HuH-7.5 (cell line): ENCODE measurements at regions not wholly inside any gene's neighbourhood (a gene's known extent, or its start where the extent isn't known, plus 50 kb on each side); places are given as distances from the start of the nearest gene placed in this dataset.

Source experiments
- DNase-seq: peaks from one replicate; pipeline ENCODE4 v3.0.0; 2011; ENCODE audit warnings: low spot score

GRCh38 chr20:6956056-6956455 is 188.6 kb downstream of the BMP2 start:
- no peak for DNase-seq

GRCh38 chr20:6956574-6956973 is 189.1 kb downstream of the BMP2 start:
- no peak for DNase-seq

DNA sequence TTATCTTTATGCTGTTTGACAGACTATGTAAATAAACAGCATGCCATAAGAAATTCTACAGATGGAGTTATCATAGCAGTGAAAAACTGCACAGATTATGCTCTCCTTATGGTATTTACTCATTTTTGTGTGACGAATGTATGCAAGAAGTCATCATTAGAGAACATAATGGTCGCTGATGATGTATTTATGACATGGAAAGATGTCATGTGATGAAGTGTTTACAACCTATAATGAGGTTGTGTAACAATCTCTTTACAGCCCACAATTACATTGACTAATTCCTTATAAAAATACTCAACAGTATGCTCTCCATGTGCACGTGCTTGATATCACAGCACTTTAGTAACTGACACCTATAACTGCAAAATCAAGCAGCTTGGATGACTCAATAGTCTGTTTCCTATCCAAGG is 192.4 kb downstream of the BMP2 start:
- no peak for DNase-seq

DNA sequence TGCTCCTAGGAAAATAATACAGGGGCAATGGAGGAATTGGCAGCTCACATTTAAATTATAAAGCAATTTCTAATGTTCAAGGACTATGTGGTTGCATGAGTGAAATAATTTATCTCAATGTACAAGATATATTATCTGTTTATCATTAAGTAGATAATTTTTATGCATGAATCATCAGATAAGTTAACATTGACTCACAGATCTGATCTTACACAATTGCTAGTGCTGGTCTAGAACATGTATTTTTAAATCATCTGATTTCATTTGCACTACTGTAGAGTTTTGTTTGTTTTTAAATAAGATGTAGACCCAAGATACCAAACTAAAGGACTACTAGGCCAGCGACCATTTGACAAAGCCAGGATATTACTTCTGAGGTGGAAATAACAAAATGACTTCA is 199.2 kb downstream of the BMP2 start:
- DNase-seq, result no peak

GRCh38 chr20:6974838-6975237 is 207.4 kb downstream of the BMP2 start:
- DNase-seq, result no peak

DNA sequence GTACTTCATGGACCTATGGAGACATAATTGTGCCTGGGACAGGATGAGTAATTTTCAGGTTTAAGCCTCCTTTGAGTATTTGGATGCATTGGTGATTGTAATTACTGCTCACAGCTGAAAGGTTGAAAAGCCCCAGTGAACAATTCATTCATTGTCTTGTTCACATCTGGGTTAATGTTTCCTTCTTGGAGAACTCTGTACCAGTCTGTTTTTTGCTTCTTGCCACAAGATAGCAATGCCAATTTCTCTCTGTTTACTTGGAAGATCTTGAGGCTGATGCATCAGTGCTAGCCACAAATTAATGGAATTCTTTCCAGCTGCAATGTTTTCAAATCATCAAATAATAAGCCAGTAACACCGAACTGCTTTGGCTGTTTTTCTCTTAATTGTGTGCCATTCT is 207.8 kb downstream of the BMP2 start:
- DNase-seq, result no peak

- DNase-seq, result no peak
Measured at GRCh38 chr20:6976106-6976900, 208.8 kb downstream of the BMP2 start.

DNA sequence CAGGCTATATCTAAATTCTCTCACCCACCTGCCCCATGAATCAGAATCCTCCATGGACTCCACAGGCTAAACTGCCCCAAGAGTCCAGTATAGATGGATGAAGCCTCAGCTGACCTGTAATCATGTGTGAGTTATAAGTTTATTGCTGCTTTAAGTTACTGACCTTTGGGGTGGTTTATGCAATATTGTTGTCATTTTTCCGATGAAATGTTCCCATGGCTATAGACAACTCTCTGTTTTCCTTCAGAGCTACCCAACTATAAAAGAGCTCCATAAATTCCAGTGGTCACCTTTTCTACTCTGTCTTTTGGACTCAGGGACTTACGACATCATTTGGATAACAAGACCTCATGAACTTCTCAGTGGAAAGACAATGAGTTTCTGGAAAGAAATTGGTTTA is 212.1 kb downstream of the BMP2 start:
- no peak for DNase-seq

DNA sequence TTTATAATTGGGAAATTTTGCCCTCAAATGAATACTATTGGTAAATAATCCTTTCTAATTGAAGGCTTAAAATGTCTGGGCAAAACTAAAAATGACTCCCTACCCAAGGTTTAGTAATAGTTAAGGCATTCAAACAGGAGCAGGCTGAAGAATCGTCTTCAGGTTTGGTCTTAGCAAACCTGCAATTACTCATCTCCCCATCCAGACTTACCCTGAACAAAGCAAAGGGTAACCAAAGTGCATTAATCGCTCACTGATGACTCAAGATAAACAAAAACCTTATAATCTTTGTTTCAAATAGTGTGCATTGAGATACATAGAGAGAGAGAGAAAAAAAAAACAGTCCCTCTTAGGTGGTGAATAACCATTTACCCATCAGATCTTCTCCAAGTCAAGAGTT is 225.5 kb downstream of the BMP2 start:
- DNase-seq, result no peak

GRCh38 chr20:6993511-6993910 is 226.0 kb downstream of the BMP2 start:
- DNase-seq, result no peak

- no peak for DNase-seq
Measured at GRCh38 chr20:6994452-6994851, 227.0 kb downstream of the BMP2 start.

DNA sequence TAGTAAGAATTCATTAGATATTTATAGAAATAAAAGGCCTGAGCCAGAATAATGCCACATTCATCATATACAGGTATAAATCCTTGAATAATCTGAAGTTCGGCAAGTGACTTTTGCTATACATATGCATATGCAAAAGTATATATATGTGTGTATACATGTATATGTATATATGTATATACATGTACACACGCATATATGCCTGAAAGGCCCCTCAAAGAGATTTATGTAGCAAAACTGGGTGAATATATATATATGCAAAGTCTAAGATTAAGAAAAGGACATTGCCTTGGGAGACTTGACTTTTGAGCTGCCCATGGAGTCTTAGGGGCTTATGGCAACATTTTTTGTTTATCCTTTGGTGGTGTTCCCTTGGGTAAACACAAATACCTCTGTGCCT is 231.4 kb downstream of the BMP2 start:
- DNase-seq, result no peak

DNA sequence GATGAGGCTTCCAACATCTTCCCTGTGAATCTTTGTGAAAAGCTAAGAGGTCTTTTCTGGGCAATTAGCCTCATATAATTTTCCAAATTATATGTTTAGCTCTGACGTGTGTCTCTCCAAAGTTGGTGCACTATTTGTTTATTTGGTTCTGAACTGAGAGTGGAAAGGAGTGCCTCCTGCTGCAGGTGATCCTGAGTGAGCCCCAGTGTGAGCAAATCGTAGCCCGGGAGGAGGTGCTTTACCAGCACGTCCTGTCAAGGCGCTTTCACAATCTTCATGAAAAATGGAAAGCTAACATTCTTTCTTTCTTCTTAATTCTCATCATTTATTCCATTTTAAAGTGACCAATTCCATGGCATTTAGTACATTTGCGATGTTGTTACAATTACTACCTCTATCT is 231.9 kb downstream of the BMP2 start:
- no peak for DNase-seq

DNA sequence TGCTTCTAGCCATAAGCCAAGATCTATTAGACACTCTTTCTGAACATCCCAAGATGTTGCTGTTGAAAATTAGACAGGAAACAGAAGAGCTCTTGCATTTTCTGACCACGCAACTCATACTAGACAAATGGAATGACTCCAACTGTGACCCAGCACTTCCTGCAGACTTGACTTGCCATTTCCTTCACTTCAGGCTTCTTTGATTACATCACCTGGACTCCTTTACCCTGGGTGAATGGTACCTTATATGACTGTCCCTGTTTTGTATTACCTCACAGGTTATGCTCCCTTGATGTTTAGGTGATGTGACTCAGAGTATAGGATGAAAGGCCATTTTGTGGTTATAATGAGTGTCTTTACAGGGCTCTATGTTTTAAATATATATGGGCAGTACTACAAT is 236.1 kb downstream of the BMP2 start:
- DNase-seq, result no peak

DNA sequence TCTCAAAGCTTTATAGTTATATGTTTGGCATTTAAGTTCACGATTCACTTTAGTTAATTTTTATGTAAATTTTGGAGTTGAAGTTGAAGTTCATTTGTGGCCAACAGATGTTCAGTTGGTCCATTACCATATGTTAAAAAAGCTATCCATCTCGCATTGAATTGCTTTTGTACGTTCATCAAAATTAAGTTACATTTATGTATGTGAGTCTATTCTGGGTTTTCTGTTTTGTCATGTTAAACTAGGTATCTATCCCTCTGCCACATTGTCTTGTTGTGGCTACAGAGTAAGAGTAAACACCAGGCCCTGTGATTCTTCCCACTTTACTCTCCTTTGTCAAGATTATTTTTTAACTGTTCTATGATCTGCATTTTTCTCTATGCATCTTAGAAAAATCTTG is 237.3 kb downstream of the BMP2 start:
- no peak for DNase-seq

GRCh38 chr20:7010527-7010926 is 243.0 kb downstream of the BMP2 start:
- DNase-seq, result no peak

- DNase-seq, result no peak
Measured at GRCh38 chr20:7015257-7015656, 247.8 kb downstream of the BMP2 start.

- no peak for DNase-seq
Measured at GRCh38 chr20:7022597-7022996, 255.1 kb downstream of the BMP2 start.

GRCh38 chr20:7025635-7026034 is 258.1 kb downstream of the BMP2 start:
- DNase-seq, result no peak

DNA sequence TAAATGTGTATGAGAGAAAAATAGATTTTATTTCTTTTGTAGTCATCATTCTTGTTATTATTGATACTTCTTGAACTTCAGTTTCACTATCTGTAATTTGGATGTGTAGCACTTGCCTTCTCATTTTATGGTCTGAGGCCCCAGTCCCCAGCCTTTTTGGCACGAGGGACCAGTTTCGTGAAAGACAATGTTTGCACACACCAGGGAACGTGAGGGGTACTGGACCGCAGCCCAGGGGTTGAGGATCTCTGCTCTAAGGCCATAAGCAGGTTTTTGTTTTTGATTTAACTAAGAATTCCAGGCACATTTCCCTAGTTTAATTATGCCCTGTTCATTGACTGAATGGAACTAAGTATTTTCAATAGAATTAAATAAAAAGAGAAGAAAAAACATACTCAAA is 261.5 kb downstream of the BMP2 start:
- no peak for DNase-seq

DNA sequence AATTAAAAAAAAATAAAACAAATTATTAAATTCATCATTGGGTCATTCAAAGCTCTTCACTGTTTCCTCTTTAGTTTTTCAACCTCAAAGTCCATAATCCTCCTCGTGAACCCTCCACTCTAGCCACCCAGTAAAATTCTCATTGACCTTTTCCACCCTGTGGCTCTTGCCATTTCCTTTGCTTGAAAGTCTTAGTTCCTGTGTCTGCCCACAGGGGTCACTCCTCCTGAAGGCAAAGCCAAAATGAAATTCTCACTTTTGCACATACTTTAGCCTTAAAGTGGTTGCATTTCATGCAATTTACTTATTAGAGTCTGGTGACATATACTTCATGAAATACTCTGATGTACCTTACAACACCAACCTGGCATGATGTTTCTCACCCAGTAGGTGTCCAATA is 263.7 kb downstream of the BMP2 start:
- no peak for DNase-seq

DNA sequence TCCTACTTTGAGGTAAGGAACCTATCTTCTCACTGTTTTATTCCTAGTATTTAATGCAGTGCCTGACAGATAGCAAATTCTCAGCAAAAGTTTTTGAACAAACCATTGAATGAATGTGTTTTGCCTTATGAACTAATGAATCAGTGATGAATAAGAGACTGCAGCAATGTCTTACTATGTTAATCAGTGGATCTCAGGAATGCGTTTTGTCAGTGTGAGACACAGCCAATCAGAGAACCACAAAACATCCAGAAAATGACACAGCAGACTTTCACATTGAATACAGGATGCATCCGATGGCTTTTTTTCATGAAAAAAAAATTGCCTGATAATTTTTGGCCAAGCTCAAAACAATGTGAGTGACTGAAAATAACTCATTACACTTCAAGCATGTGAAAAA is 270.5 kb downstream of the BMP2 start:
- DNase-seq, result no peak

DNA sequence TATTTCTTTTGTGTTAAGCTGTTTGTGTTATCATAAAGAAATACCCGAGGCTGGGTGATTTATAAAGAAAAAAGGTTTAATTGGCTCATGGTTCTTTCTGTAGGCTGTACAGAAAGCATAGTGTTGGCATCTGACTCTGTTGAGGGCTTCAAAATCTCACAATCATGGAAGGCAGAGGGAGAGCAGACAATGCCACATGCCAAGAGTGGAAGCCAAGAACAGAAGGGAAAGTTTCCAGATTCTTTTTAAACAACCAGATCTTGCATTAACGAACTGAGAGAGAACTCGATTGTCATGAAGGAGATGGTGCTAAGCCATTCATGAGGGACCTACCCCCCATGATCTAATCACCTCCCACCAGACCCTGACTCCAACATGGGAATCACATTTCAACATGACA is 290.1 kb downstream of the BMP2 start:
- no peak for DNase-seq

GRCh38 chr20:7078804-7079203 is 311.3 kb downstream of the BMP2 start:
- DNase-seq, result no peak

DNA sequence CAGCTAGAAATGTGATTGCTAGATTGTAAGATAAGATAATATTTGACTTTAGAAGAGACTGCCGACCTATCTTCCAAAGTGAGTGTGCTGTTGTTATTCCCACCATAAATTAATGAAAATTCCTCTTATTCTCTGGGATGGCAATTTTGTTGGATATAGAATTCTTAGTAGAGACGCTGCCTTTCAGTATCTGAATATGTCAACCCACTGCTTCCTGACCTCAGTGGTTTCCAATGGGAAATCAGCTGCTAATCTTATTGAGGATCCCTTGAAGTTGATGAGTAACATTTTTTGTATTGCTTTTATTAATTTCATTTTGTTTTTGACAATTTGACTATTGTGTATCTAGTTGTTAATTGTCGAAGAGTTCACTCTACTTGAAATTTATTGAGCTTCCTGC is 313.0 kb downstream of the BMP2 start:
- no peak for DNase-seq
